GM12878 (cell line): ENCODE measurements at regions not wholly inside any gene's neighbourhood (a gene's known extent, or its start where the extent isn't known, plus 50 kb on each side); places are given as distances from the start of the nearest gene placed in this dataset.

Source experiments
- ATAC-seq: fragments of 200-7000 bp; cut with Tn5 transposase; 3 replicates; pipeline ENCODE4 v1.9.1; 2020; ENCODE audit warnings: mild to moderate bottlenecking, moderate library complexity
- BruUV-seq: library from RNA; stranded (reverse); fragments of 400-500 nt; replicated peaks from 2 replicates; lab custom pipeline; 2021; lab: Mats Ljungman, UMichigan
- CTCF ChIA-PET: fragments of 300-600 bp; sonication (Branson Sonifier 250); formaldehyde crosslinking; extraction: SDS; loops from one replicate; lab custom pipeline; 2021; ENCODE audit warnings: inconsistent platforms; lab: Yijun Ruan, JAX
- POLR2A ChIA-PET: fragments of 350-600 bp; formaldehyde crosslinking; extraction: SDS; loops from one replicate; lab custom pipeline; 2021; ENCODE audit warnings: inconsistent platforms; lab: Charles Lee
- RAD21 ChIA-PET: fragments of 300-600 bp; sonication (Branson Sonifier 250); formaldehyde crosslinking; loops from one replicate; lab custom pipeline; 2023; ENCODE audit warnings: antibody characterized with exemption; ENCODE audit not compliant: unreplicated experiment; lab: Charles Lee
- SMC1A ChIA-PET: fragments of 300-600 bp; sonication (Branson Sonifier 250); formaldehyde crosslinking; loops from one replicate; lab custom pipeline; 2023; ENCODE audit not compliant: unreplicated experiment, uncharacterized antibody; lab: Charles Lee
- DNase-seq: peaks from one replicate; pipeline ENCODE4 v3.0.0-alpha.2; 2011; ENCODE audit warnings: low read depth, low spot score
- FAIRE-seq: peaks from 3 replicates; lab custom pipeline; 2011; peaks lifted over from hg19 to GRCh38; lab: Jason Lieb, UNC
- H2AFZ ChIP-seq: 2 replicates; pipeline ENCODE4 v1.6.0; 2011; ENCODE audit warnings: low read depth, low read length, control low read depth; ENCODE audit not compliant: control insufficient read depth
- H3K27ac ChIP-seq: 2 replicates; pipeline ENCODE4 v1.5.1; 2011; ENCODE audit warnings: control low read depth; ENCODE audit not compliant: control insufficient read depth, insufficient read depth
- H3K27me3 ChIP-seq, 2 experiments: replicated peaks in 1 of 2; 2 replicates each; pipeline versions ENCODE4 v1.6.0 to v1.6.1; 2011; ENCODE audit warnings: low read length in 1 of 2; ENCODE audit not compliant: control insufficient read depth in 2 of 2, insufficient read depth in 2 of 2
- H3K36me3 ChIP-seq, 2 experiments: 2 replicates each; pipeline ENCODE4 v1.5.1; 2011; ENCODE audit warnings: low read length in 1 of 2; ENCODE audit not compliant: control insufficient read depth in 2 of 2, insufficient read depth in 2 of 2
- H3K4me1 ChIP-seq: 2 replicates; pipeline ENCODE4 v1.6.1; 2011; ENCODE audit warnings: mild to moderate bottlenecking, low read length, moderate library complexity, mixed read lengths; ENCODE audit not compliant: control insufficient read depth, insufficient read depth
- H3K4me2 ChIP-seq: 2 replicates; pipeline ENCODE4 v1.6.0; 2011; ENCODE audit warnings: control low read depth; ENCODE audit not compliant: control insufficient read depth, insufficient read depth
- H3K4me3 ChIP-seq: fragments of 200-600 bp; sonication (generic); 2 replicates; pipeline ENCODE4 v1.5.1; 2016
- H3K79me2 ChIP-seq: 2 replicates; pipeline ENCODE4 v1.6.0; 2011; ENCODE audit warnings: low read length; ENCODE audit not compliant: control insufficient read depth, insufficient read depth
- H3K9ac ChIP-seq: 2 replicates; pipeline ENCODE4 v1.8.0; 2011; ENCODE audit warnings: low read length, control low read depth, mixed read lengths; ENCODE audit not compliant: control insufficient read depth, insufficient read depth
- H3K9me3 ChIP-seq: replicated peaks from 3 replicates; pipeline ENCODE4 v1.5.1; 2011; ENCODE audit warnings: mild to moderate bottlenecking, low read length; ENCODE audit not compliant: control insufficient read depth, insufficient read depth
- H4K20me1 ChIP-seq: 2 replicates; pipeline ENCODE4 v1.6.0; 2011; ENCODE audit not compliant: control insufficient read depth, insufficient read depth
- ASH2L ChIP-seq: fragments of 300-600, 200-600 bp; sonication (generic); IDR thresholded peaks from 2 replicates; pipeline ENCODE4 v1.6.1; 2017; ENCODE audit warnings: low read depth, mild to moderate bottlenecking, borderline replicate concordance
- CBFB ChIP-seq: IDR thresholded peaks from 2 replicates; pipeline ENCODE4 v1.6.1; 2016; ENCODE audit warnings: antibody characterized with exemption, low read depth
- CHD1 ChIP-seq: IDR thresholded peaks from 2 replicates; pipeline ENCODE4 v1.6.1; 2012; ENCODE audit warnings: low read depth, low read length, improper control_type of control experiment
- E2F4 ChIP-seq: IDR thresholded peaks from 2 replicates; pipeline ENCODE4 v1.6.1; 2012; ENCODE audit warnings: low read depth, low read length, improper control_type of control experiment
- E2F8 ChIP-seq: fragments of 450-650 bp; IDR thresholded peaks from 2 replicates; pipeline ENCODE4 v1.6.1; 2018; ENCODE audit warnings: mild to moderate bottlenecking, low read depth, moderate library complexity; ENCODE audit not compliant: partially characterized antibody
- MYB ChIP-seq: fragments of 150-350 bp; IDR thresholded peaks from 2 replicates; pipeline ENCODE4 v1.6.1; 2014; ENCODE audit warnings: mild to moderate bottlenecking, low read depth, low read length, borderline replicate concordance
- RAD51 ChIP-seq: fragments of 450-650 bp; IDR thresholded peaks from 2 replicates; pipeline ENCODE4 v1.6.1; 2016; ENCODE audit warnings: moderate library complexity, mild to moderate bottlenecking, inconsistent platforms
- RB1 ChIP-seq: fragments of 450-650 bp; formaldehyde crosslinking; IDR thresholded peaks from 2 replicates; pipeline ENCODE4 v1.6.1; 2017; ENCODE audit warnings: mild to moderate bottlenecking, borderline replicate concordance
- TBL1XR1 ChIP-seq: IDR thresholded peaks from 2 replicates; pipeline ENCODE4 v1.6.1; 2012; ENCODE audit warnings: low read depth, low read length, improper control_type of control experiment
- USF1 ChIP-seq: IDR thresholded peaks from 2 replicates; pipeline ENCODE4 v1.6.1; 2011; ENCODE audit warnings: borderline replicate concordance, low read depth, mild to moderate bottlenecking, moderate library complexity, mixed read lengths, low read length; ENCODE audit not compliant: insufficient read depth; ENCODE audit errors: extremely low read length
- WGBS: methylation state at CpG from one replicate; pipeline ENCODE4 v1.1.6; 2016; ENCODE audit warnings: low lambda C conversion rate; ENCODE audit not compliant: insufficient replicate concordance, insufficient coverage; ENCODE audit errors: missing lambda C conversion rate; 5-methylcytosine and 5-hydroxymethylcytosine counted together
- in situ Hi-C: fragments of 300-500 bp; cut with MboI; formaldehyde crosslinking; loops from 9 replicates; pipeline ENCODE4 v1.14.3; 2018; ENCODE audit warnings: mixed read lengths
- intact Hi-C: fragments of 100-400 bp; cut with micrococcal nuclease; formaldehyde crosslinking; loops from one replicate; pipeline ENCODE4 v1.14.2; 2022; ENCODE audit not compliant: unreplicated experiment

GRCh38 chr11:23778971-23779370, 717.9 kb upstream of the LUZP2 start:
- Histone ChIP-seq H3K4me3 (no peak overlapping the region), H3K36me3 (no peaks in the 10 kb centered on the region), H2AFZ (no peak overlapping the region), H3K27ac (no peak overlapping the region), H3K27me3 (no peaks in the 10 kb centered on the region), H3K9me3 (no peaks in the 10 kb centered on the region), H3K4me1 (no peaks in the 10 kb centered on the region), H3K79me2 (no peaks in the 10 kb centered on the region), H3K4me2 (no peak overlapping the region), H4K20me1 (no peaks in the 10 kb centered on the region), H3K9ac (no peak overlapping the region)
- no peak for TF ChIP-seq RB1
- TF ChIP-seq CHD1: no peak
- no peak for TF ChIP-seq MYB
- TF ChIP-seq E2F4: no peak
- CTCF ChIA-PET: interaction anchor here (0.6 kb wide), 1 partner anchor 300 kb away, joined by 3 read pairs; no protein-coding TSS in a partner anchor
- in situ Hi-C loops (no loop called here), intact Hi-C loops (no loop called here)
- WGBS: 4% methylated on average over 1 of the region's 1 CpG
- FAIRE-seq (no peak), ATAC-seq (no peak), DNase-seq (no peak)
- POLR2A ChIA-PET: no interaction called here
- no TSS peak for BruUV-seq
- RAD21 ChIA-PET: no interaction called here
- SMC1A ChIA-PET: no interaction called here

GRCh38 chr11:23780231-23780630, 716.6 kb upstream of the LUZP2 start:
- H3K27me3 ChIP-seq: no peaks in the 10 kb centered on the region
- H3K27ac ChIP-seq: no peak overlapping the region
- intact Hi-C loops: no loop called here
- ChIA-PET CTCF (no interaction called here), RAD21 (no interaction called here), SMC1A (interaction anchor here (0.5 kb wide), 1 partner anchor 288 kb away, joined by 3 read pairs; no protein-coding TSS in a partner anchor), POLR2A (no interaction called here)
- in situ Hi-C loops: no loop called here
- no peak overlapping the region for H3K9ac ChIP-seq
- no TSS peak for BruUV-seq
- no peak overlapping the region for H3K4me3 ChIP-seq
- DNase-seq: no peak
- H3K79me2 ChIP-seq: no peaks in the 10 kb centered on the region
- no peaks in the 10 kb centered on the region for H3K36me3 ChIP-seq
- no peak overlapping the region for H2AFZ ChIP-seq
- H3K4me1 ChIP-seq: no peaks in the 10 kb centered on the region
- H3K9me3 ChIP-seq: no peaks in the 10 kb centered on the region
- no peak for ATAC-seq
- H3K4me2 ChIP-seq: no peak overlapping the region
- no peaks in the 10 kb centered on the region for H4K20me1 ChIP-seq
- no peak for FAIRE-seq
- TF ChIP-seq E2F8: no peak
- TF ChIP-seq USF1: no peak
- no peak for TF ChIP-seq RAD51
- TF ChIP-seq CBFB: no peak
- TF ChIP-seq ASH2L: no peak
- TF ChIP-seq TBL1XR1: no peak
